SIG-M5 treated with dmso at 0.1 percent for 504 hours (cell line): ENCODE measurements at regions not wholly inside any gene's neighbourhood (a gene's known extent, or its start where the extent isn't known, plus 50 kb on each side); places are given as distances from the start of the nearest gene placed in this dataset.

ENCODE experiments used
- DNase-seq: peaks from one replicate; lab custom pipeline; 2025; ENCODE audit not compliant: unreplicated experiment; lab: John Stamatoyannopoulos, UW

- DNase-seq: peak; percentile 86
Measured at GRCh38 chr1:199095628-199096027, 456.8 kb downstream of the PTPRC start.

GRCh38 chr1:199096591-199096990 lies 457.8 kb downstream of the PTPRC start:
- DNase-seq: no peak

- DNase-seq: no peak
Measured at GRCh38 chr1:199098468-199098867, 459.6 kb downstream of the PTPRC start.

GRCh38 chr1:199101139-199101538 lies 462.3 kb downstream of the PTPRC start:
- no peak for DNase-seq

- DNase-seq: no peak
Measured at GRCh38 chr1:199101635-199102034, 462.8 kb downstream of the PTPRC start.

- no peak for DNase-seq
Measured at GRCh38 chr1:199102239-199102638, 463.4 kb downstream of the PTPRC start.

- no peak for DNase-seq
Measured at GRCh38 chr1:199109160-199109559, 470.3 kb downstream of the PTPRC start.

- DNase-seq: no peak
Measured at GRCh38 chr1:199112365-199112764, 473.5 kb downstream of the PTPRC start.

- DNase-seq: peak; percentile 79
Measured at GRCh38 chr1:199113265-199113869, 474.5 kb downstream of the PTPRC start.

- DNase-seq: no peak
Measured at GRCh38 chr1:199116488-199116887, 477.6 kb downstream of the PTPRC start.

- DNase-seq: no peak
Measured at GRCh38 chr1:199121047-199121446, 482.2 kb downstream of the PTPRC start.

GRCh38 chr1:199122085-199122484 lies 483.2 kb downstream of the PTPRC start:
- DNase-seq: no peak

- DNase-seq: no peak
Measured at GRCh38 chr1:199122532-199123311, 483.9 kb downstream of the PTPRC start.

- peak; percentile 96 for DNase-seq
Measured at GRCh38 chr1:199123615-199124014, 484.8 kb downstream of the PTPRC start.

GRCh38 chr1:199124351-199124750 lies 485.5 kb downstream of the PTPRC start:
- no peak for DNase-seq

GRCh38 chr1:199129247-199129646 lies 490.4 kb downstream of the PTPRC start:
- DNase-seq: no peak

GRCh38 chr1:199132006-199132405 lies 493.2 kb downstream of the PTPRC start:
- peak; percentile 48 for DNase-seq

GRCh38 chr1:199135901-199136300 lies 497.1 kb downstream of the PTPRC start:
- DNase-seq: no peak

GRCh38 chr1:199138061-199138460 lies 499.2 kb downstream of the PTPRC start:
- DNase-seq: no peak

GRCh38 chr1:199149591-199149990 lies 510.8 kb downstream of the PTPRC start:
- no peak for DNase-seq

- DNase-seq: no peak
Measured at GRCh38 chr1:199150756-199151155, 511.9 kb downstream of the PTPRC start.

- DNase-seq: no peak
Measured at GRCh38 chr1:199151634-199152425, 513.0 kb downstream of the PTPRC start.
